ENCODE measurements at regions not wholly inside any gene's neighbourhood (a gene's known extent, or its start where the extent isn't known, plus 50 kb on each side); places are given as distances from the start of the nearest gene placed in this dataset.

DNA sequence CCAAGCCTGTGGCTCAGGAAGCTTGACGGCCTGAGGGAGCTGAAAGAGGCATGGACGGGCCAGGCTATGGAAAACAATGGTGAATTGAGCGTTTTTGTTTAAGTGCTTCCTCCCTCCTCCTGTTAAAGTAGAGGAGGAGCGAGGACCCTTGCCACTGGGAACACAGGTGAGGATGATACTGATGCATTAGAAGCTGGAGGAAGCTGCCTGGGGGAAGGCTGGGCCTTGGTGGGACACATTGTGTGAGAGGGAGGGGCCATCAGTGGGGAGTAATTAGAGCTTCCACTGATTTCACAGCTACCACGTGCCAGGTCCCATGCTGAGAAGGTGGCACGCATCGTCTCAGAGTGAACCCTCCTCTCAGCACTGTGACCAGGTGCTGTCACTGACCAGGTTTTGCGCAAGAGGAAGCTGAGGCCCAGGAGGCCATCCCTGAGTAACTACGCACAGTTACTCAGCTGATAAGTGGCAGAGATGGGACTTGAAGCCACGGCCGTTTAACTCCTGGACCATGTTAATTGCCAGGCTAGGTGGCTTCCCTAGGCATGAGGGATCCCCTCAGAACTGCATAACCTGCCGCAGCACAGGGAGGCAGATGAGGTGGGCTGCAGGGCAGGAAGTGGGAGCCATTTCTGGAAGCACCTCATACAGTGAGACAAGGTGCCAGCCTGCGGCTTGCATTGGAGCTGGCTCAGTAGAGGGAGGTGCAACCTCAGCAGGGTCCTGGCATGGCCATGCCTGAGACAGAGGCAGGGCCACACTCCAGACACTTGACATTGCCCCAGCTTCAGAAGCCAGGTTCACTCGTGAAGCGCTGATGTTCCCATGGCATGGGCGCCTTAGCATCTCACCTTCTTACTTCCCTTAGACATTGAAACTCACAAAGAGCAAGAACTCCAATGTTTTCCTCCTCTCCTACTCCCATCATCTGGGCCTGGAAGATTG, 195.3 kb upstream of the MVB12B start:
- Mint-ChIP-seq H3K27ac (ENCODE audit: unreplicated experiment) (no peak overlapping the region), H3K36me3 (ENCODE audit: unreplicated experiment) (no peaks in the 10 kb centered on the region), H3K9me3 (ENCODE audit: unreplicated experiment) (peaks cover 19% of the 10 kb centered on the region), H3K27me3 (ENCODE audit: unreplicated experiment) (peaks cover 56% of the 10 kb centered on the region), H3K4me1 (ENCODE audit: unreplicated experiment) (no peaks in the 10 kb centered on the region), H3K4me3 (ENCODE audit: unreplicated experiment) (no peak overlapping the region)
- TF ChIP-seq, protein P1, sequence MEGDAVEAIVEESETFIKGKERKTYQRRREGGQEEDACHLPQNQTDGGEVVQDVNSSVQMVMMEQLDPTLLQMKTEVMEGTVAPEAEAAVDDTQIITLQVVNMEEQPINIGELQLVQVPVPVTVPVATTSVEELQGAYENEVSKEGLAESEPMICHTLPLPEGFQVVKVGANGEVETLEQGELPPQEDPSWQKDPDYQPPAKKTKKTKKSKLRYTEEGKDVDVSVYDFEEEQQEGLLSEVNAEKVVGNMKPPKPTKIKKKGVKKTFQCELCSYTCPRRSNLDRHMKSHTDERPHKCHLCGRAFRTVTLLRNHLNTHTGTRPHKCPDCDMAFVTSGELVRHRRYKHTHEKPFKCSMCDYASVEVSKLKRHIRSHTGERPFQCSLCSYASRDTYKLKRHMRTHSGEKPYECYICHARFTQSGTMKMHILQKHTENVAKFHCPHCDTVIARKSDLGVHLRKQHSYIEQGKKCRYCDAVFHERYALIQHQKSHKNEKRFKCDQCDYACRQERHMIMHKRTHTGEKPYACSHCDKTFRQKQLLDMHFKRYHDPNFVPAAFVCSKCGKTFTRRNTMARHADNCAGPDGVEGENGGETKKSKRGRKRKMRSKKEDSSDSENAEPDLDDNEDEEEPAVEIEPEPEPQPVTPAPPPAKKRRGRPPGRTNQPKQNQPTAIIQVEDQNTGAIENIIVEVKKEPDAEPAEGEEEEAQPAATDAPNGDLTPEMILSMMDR (IDR thresholded peaks at IDR 0.05), result no peak
- peak; percentile 64 for DNase-seq (ENCODE audit: extremely low spot score, unreplicated experiment)

DNA sequence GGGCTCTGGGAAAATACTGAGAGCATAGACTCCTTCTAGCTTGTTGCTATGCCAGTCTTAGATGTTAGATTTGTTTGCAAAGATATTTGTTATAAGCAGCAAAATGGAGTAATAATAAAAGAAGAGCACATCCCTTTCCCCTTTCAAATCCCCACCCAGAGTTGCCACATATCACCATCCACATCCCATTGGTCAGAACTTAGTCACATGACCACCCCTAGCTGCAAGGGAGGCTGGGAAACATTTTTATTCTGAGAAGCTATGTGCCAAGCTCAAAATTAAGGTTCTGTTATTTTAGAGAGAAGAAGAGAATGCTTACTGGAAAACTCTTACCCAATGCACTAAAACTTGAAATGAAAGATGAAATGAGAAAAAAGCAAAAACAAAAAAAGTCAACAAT, 193.9 kb upstream of the MVB12B start:
- Mint-ChIP-seq H3K27ac (ENCODE audit: unreplicated experiment) (no peak overlapping the region), H3K36me3 (ENCODE audit: unreplicated experiment) (no peaks in the 10 kb centered on the region), H3K4me3 (ENCODE audit: unreplicated experiment) (no peak overlapping the region), H3K4me1 (ENCODE audit: unreplicated experiment) (no peaks in the 10 kb centered on the region), H3K9me3 (ENCODE audit: unreplicated experiment) (peaks cover 24% of the 10 kb centered on the region), H3K27me3 (ENCODE audit: unreplicated experiment) (peaks cover 52% of the 10 kb centered on the region)
- TF ChIP-seq, protein P1 (IDR thresholded peaks at IDR 0.05), result no peak
- no peak for DNase-seq (ENCODE audit: extremely low spot score, unreplicated experiment)

DNA sequence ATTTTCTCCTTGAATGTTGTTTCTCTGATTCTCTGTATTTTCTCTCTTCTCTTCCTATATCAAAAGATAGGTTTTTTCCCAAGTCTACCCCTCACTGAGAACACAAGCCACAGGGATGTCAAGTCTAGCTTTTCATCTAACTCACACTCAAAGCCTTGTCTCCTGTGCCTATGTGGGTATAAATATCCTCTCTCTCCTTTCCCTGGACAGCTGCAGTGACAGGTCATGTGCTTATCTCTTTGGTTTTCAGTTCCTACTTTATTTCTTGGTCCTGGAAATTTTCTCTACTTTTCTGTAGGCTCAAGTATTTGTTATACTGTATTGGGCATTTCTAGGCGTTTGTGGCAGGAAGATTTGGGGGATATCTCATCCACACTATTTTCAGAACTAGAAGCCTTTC, 182.4 kb upstream of the MVB12B start:
- H3K27me3 Mint-ChIP-seq (ENCODE audit: unreplicated experiment), result peaks cover 64% of the 10 kb centered on the region
- no peak overlapping the region for H3K27ac Mint-ChIP-seq (ENCODE audit: unreplicated experiment)
- no peak for DNase-seq (ENCODE audit: extremely low spot score, unreplicated experiment)
- no peaks in the 10 kb centered on the region for H3K4me1 Mint-ChIP-seq (ENCODE audit: unreplicated experiment)
- peaks cover 14% of the 10 kb centered on the region for H3K9me3 Mint-ChIP-seq (ENCODE audit: unreplicated experiment)
- H3K4me3 Mint-ChIP-seq (ENCODE audit: unreplicated experiment), result no peak overlapping the region
- TF ChIP-seq, protein P1 (IDR thresholded peaks at IDR 0.05), result no peak
- H3K36me3 Mint-ChIP-seq (ENCODE audit: unreplicated experiment), result no peaks in the 10 kb centered on the region

DNA sequence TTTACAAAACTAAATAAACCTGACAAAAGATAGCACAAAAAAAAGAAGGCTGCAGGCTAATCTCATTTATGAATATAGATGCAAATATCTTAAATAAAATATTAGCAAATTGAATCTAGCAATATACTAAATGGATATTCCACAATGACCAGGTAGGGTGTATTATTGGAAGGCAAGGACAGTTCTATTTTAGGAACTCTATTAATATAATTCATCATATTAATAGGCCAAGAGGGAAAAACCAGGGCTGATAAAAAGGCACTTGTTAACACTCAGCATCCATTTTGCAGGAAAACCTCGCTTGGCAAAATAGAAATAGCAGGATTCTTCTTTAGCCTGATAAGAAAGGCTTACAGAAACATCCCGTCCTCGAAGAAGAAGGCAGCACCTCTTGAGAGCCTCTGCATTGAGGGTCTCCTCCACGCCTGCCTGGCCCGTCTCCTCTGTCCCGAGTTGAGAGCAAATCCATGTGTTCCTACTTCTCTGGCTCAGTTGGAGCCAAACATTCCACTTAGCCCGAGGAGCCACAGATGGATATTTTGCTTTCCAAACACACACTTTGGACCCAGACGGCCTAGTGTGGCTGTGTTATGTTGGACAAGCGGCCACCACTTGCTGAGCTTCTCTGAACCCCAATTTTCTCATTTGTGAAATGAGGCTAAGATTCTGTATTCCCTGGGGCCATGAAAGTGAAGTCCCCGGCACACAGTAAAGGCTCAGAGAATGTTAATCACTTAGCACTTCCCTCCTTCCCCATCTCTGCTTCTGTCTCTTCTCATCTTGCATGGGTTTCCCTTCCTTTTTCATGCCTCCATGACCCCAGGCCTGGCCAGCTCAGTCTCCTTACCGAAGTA, 181.8 kb upstream of the MVB12B start:
- Mint-ChIP-seq H3K27me3 (ENCODE audit: unreplicated experiment) (peaks cover 57% of the 10 kb centered on the region), H3K27ac (ENCODE audit: unreplicated experiment) (no peak overlapping the region), H3K9me3 (ENCODE audit: unreplicated experiment) (peaks cover 7% of the 10 kb centered on the region), H3K36me3 (ENCODE audit: unreplicated experiment) (no peaks in the 10 kb centered on the region), H3K4me1 (ENCODE audit: unreplicated experiment) (no peaks in the 10 kb centered on the region), H3K4me3 (ENCODE audit: unreplicated experiment) (no peak overlapping the region)
- peak; percentile 66 for DNase-seq (ENCODE audit: extremely low spot score, unreplicated experiment)
- TF ChIP-seq, protein P1 (IDR thresholded peaks at IDR 0.05), result no peak

DNA sequence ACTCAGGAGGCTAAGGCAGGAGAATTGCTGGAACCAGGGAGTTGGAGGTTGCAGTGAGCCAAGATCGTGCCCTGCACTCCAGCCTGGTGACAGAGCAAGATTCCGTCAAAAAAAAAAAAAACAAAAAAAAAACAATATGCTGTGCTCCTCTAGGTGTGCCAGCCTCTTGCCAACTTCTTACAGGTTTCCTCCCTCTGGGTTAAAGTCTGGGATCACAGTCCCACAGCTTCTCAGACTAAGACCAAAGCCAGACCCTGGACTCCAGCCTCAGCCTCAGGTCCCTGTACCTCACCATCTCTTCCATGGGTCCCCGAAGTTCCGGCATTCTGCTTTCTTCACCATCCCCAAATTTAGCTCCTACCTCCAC, 180.8 kb upstream of the MVB12B start:
- Mint-ChIP-seq H3K27ac (ENCODE audit: unreplicated experiment) (no peak overlapping the region), H3K4me1 (ENCODE audit: unreplicated experiment) (no peaks in the 10 kb centered on the region), H3K4me3 (ENCODE audit: unreplicated experiment) (no peak overlapping the region), H3K9me3 (ENCODE audit: unreplicated experiment) (peaks cover under 1% of the 10 kb centered on the region), H3K36me3 (ENCODE audit: unreplicated experiment) (no peaks in the 10 kb centered on the region), H3K27me3 (ENCODE audit: unreplicated experiment) (peaks cover 62% of the 10 kb centered on the region)
- TF ChIP-seq, protein P1 (IDR thresholded peaks at IDR 0.05), result no peak
- DNase-seq (ENCODE audit: extremely low spot score, unreplicated experiment), result no peak
